GM12878 (cell line): ENCODE measurements at regions not wholly inside any gene's neighbourhood (a gene's known extent, or its start where the extent isn't known, plus 50 kb on each side); places are given as distances from the start of the nearest gene placed in this dataset.

Source experiments
- ATAC-seq: fragments of 200-7000 bp; cut with Tn5 transposase; 3 replicates; pipeline ENCODE4 v1.9.1; 2020; ENCODE audit warnings: mild to moderate bottlenecking, moderate library complexity
- BruUV-seq: library from RNA; stranded (reverse); fragments of 400-500 nt; replicated peaks from 2 replicates; lab custom pipeline; 2021; lab: Mats Ljungman, UMichigan
- CTCF ChIA-PET: fragments of 300-600 bp; sonication (Branson Sonifier 250); formaldehyde crosslinking; extraction: SDS; loops from one replicate; lab custom pipeline; 2021; ENCODE audit warnings: inconsistent platforms; lab: Yijun Ruan, JAX
- POLR2A ChIA-PET: fragments of 350-600 bp; formaldehyde crosslinking; extraction: SDS; loops from one replicate; lab custom pipeline; 2021; ENCODE audit warnings: inconsistent platforms; lab: Charles Lee
- RAD21 ChIA-PET: fragments of 300-600 bp; sonication (Branson Sonifier 250); formaldehyde crosslinking; loops from one replicate; lab custom pipeline; 2023; ENCODE audit warnings: antibody characterized with exemption; ENCODE audit not compliant: unreplicated experiment; lab: Charles Lee
- SMC1A ChIA-PET: fragments of 300-600 bp; sonication (Branson Sonifier 250); formaldehyde crosslinking; loops from one replicate; lab custom pipeline; 2023; ENCODE audit not compliant: unreplicated experiment, uncharacterized antibody; lab: Charles Lee
- DNase-seq: peaks from one replicate; pipeline ENCODE4 v3.0.0-alpha.2; 2011; ENCODE audit warnings: low read depth, low spot score
- FAIRE-seq: peaks from 3 replicates; lab custom pipeline; 2011; peaks lifted over from hg19 to GRCh38; lab: Jason Lieb, UNC
- H2AFZ ChIP-seq: 2 replicates; pipeline ENCODE4 v1.6.0; 2011; ENCODE audit warnings: low read depth, low read length, control low read depth; ENCODE audit not compliant: control insufficient read depth
- H3K27ac ChIP-seq: 2 replicates; pipeline ENCODE4 v1.5.1; 2011; ENCODE audit warnings: control low read depth; ENCODE audit not compliant: control insufficient read depth, insufficient read depth
- H3K27me3 ChIP-seq, 2 experiments: replicated peaks in 1 of 2; 2 replicates each; pipeline versions ENCODE4 v1.6.0 to v1.6.1; 2011; ENCODE audit warnings: low read length in 1 of 2; ENCODE audit not compliant: control insufficient read depth in 2 of 2, insufficient read depth in 2 of 2
- H3K36me3 ChIP-seq, 2 experiments: 2 replicates each; pipeline ENCODE4 v1.5.1; 2011; ENCODE audit warnings: low read length in 1 of 2; ENCODE audit not compliant: control insufficient read depth in 2 of 2, insufficient read depth in 2 of 2
- H3K4me1 ChIP-seq: 2 replicates; pipeline ENCODE4 v1.6.1; 2011; ENCODE audit warnings: mild to moderate bottlenecking, low read length, moderate library complexity, mixed read lengths; ENCODE audit not compliant: control insufficient read depth, insufficient read depth
- H3K4me2 ChIP-seq: 2 replicates; pipeline ENCODE4 v1.6.0; 2011; ENCODE audit warnings: control low read depth; ENCODE audit not compliant: control insufficient read depth, insufficient read depth
- H3K4me3 ChIP-seq: fragments of 200-600 bp; sonication (generic); 2 replicates; pipeline ENCODE4 v1.5.1; 2016
- H3K79me2 ChIP-seq: 2 replicates; pipeline ENCODE4 v1.6.0; 2011; ENCODE audit warnings: low read length; ENCODE audit not compliant: control insufficient read depth, insufficient read depth
- H3K9ac ChIP-seq: 2 replicates; pipeline ENCODE4 v1.8.0; 2011; ENCODE audit warnings: low read length, control low read depth, mixed read lengths; ENCODE audit not compliant: control insufficient read depth, insufficient read depth
- H3K9me3 ChIP-seq: replicated peaks from 3 replicates; pipeline ENCODE4 v1.5.1; 2011; ENCODE audit warnings: mild to moderate bottlenecking, low read length; ENCODE audit not compliant: control insufficient read depth, insufficient read depth
- H4K20me1 ChIP-seq: 2 replicates; pipeline ENCODE4 v1.6.0; 2011; ENCODE audit not compliant: control insufficient read depth, insufficient read depth
- BMI1 ChIP-seq: fragments of 450-650 bp; IDR thresholded peaks from 2 replicates; pipeline ENCODE4 v1.6.1; 2016; ENCODE audit warnings: mild to moderate bottlenecking, moderate library complexity, borderline replicate concordance
- CHD4 ChIP-seq: fragments of 200-600 bp; sonication (generic); IDR thresholded peaks from 2 replicates; pipeline ENCODE4 v1.6.1; 2016; ENCODE audit warnings: mild to moderate bottlenecking
- CREB1 ChIP-seq: IDR thresholded peaks from 2 replicates; pipeline ENCODE4 v1.6.1; 2012; ENCODE audit warnings: low read depth, mild to moderate bottlenecking, inconsistent platforms
- DPF2 ChIP-seq: fragments of 450-650 bp; IDR thresholded peaks from 2 replicates; pipeline ENCODE4 v1.6.1; 2017; ENCODE audit warnings: mild to moderate bottlenecking
- GABPA ChIP-seq: IDR thresholded peaks from 2 replicates; pipeline ENCODE4 v1.6.1; 2014; ENCODE audit warnings: antibody characterized with exemption, low read depth, mild to moderate bottlenecking, inconsistent platforms
- IRF3 ChIP-seq: fragments of 450-650 bp; IDR thresholded peaks from 2 replicates; pipeline ENCODE4 v1.6.1; 2014; ENCODE audit warnings: mild to moderate bottlenecking
- JUNB ChIP-seq: IDR thresholded peaks from 2 replicates; pipeline ENCODE4 v1.6.1; 2016; ENCODE audit warnings: antibody characterized with exemption, mild to moderate bottlenecking
- JUND ChIP-seq: IDR thresholded peaks from 2 replicates; pipeline ENCODE4 v1.6.1; 2012; ENCODE audit warnings: low read depth, mild to moderate bottlenecking, low read length, improper control_type of control experiment, moderate library complexity
- KAT2A ChIP-seq: conservative IDR thresholded peaks from 2 replicates; pipeline ENCODE4 v1.6.1; 2011; ENCODE audit warnings: low read depth, low read length; ENCODE audit not compliant: control insufficient read depth
- NR2F1 ChIP-seq: fragments of 450-650 bp; conservative IDR thresholded peaks from 2 replicates; pipeline ENCODE4 v1.6.1; 2017; ENCODE audit warnings: mild to moderate bottlenecking
- NRF1 ChIP-seq: conservative IDR thresholded peaks from 2 replicates; pipeline ENCODE4 v1.6.1; 2011; ENCODE audit warnings: mild to moderate bottlenecking, low read depth, low read length, improper control_type of control experiment
- PAX5 ChIP-seq: IDR thresholded peaks from 2 replicates; pipeline ENCODE4 v1.6.1; 2011; ENCODE audit warnings: low read depth, low read length, borderline replicate concordance
- RCOR1 ChIP-seq: conservative IDR thresholded peaks from 2 replicates; pipeline ENCODE4 v1.6.1; 2012; ENCODE audit warnings: low read depth, low read length, improper control_type of control experiment
- SP1 ChIP-seq: IDR thresholded peaks from one replicate; pipeline ENCODE4 v1.6.1; 2011; ENCODE audit warnings: low read depth, low read length
- TBL1XR1 ChIP-seq: IDR thresholded peaks from 2 replicates; pipeline ENCODE4 v1.6.1; 2012; ENCODE audit warnings: low read depth, low read length, improper control_type of control experiment
- ZSCAN29 ChIP-seq: fragments of 450-650 bp; IDR thresholded peaks from 2 replicates; pipeline ENCODE4 v1.6.1; 2017; ENCODE audit warnings: mild to moderate bottlenecking, moderate library complexity
- WGBS: methylation state at CpG from one replicate; pipeline ENCODE4 v1.1.6; 2016; ENCODE audit warnings: low lambda C conversion rate; ENCODE audit not compliant: insufficient replicate concordance, insufficient coverage; ENCODE audit errors: missing lambda C conversion rate; 5-methylcytosine and 5-hydroxymethylcytosine counted together
- in situ Hi-C: fragments of 300-500 bp; cut with MboI; formaldehyde crosslinking; loops from 9 replicates; pipeline ENCODE4 v1.14.3; 2018; ENCODE audit warnings: mixed read lengths
- intact Hi-C: fragments of 100-400 bp; cut with micrococcal nuclease; formaldehyde crosslinking; loops from one replicate; pipeline ENCODE4 v1.14.2; 2022; ENCODE audit not compliant: unreplicated experiment
- TF ChIP-seq, protein P1 (sequence below): IDR thresholded peaks from 2 replicates; pipeline ENCODE4 v1.6.1; 2012; ENCODE audit warnings: mild to moderate bottlenecking, low read depth, low read length

GRCh38 chr6:24056567-24056966 lies 69.4 kb upstream of the NRSN1 start:
- TF ChIP-seq CHD4 (no peak), IRF3 (no peak), JUNB (no peak), DPF2 (no peak), CREB1 (no peak), TBL1XR1 (no peak), JUND (no peak), RCOR1 (no peak), GABPA (no peak), NRF1 (no peak), SP1 (no peak), BMI1 (no peak), NR2F1 (no peak), KAT2A (no peak), ZSCAN29 (no peak), PAX5 (no peak)
- TF ChIP-seq, protein P1, sequence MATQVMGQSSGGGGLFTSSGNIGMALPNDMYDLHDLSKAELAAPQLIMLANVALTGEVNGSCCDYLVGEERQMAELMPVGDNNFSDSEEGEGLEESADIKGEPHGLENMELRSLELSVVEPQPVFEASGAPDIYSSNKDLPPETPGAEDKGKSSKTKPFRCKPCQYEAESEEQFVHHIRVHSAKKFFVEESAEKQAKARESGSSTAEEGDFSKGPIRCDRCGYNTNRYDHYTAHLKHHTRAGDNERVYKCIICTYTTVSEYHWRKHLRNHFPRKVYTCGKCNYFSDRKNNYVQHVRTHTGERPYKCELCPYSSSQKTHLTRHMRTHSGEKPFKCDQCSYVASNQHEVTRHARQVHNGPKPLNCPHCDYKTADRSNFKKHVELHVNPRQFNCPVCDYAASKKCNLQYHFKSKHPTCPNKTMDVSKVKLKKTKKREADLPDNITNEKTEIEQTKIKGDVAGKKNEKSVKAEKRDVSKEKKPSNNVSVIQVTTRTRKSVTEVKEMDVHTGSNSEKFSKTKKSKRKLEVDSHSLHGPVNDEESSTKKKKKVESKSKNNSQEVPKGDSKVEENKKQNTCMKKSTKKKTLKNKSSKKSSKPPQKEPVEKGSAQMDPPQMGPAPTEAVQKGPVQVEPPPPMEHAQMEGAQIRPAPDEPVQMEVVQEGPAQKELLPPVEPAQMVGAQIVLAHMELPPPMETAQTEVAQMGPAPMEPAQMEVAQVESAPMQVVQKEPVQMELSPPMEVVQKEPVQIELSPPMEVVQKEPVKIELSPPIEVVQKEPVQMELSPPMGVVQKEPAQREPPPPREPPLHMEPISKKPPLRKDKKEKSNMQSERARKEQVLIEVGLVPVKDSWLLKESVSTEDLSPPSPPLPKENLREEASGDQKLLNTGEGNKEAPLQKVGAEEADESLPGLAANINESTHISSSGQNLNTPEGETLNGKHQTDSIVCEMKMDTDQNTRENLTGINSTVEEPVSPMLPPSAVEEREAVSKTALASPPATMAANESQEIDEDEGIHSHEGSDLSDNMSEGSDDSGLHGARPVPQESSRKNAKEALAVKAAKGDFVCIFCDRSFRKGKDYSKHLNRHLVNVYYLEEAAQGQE, result no peak
- no peak for FAIRE-seq

More at GRCh38 chr6:24056567-24056966, 69.4 kb upstream of the NRSN1 start:
- ChIA-PET SMC1A (no interaction called here), CTCF (interaction anchor here (1.4 to 1.8 kb wide), 2 partner anchors 8 to 149 kb away, joined by 3 to 5 read pairs; no protein-coding TSS in a partner anchor), POLR2A (no interaction called here), RAD21 (no interaction called here)
- H3K27me3 ChIP-seq, result no peaks in the 10 kb centered on the region
- BruUV-seq, result no TSS peak
- no peak overlapping the region for H3K4me2 ChIP-seq
- in situ Hi-C loops (loop anchor here (25.0 kb wide), 1 partner anchor 656 kb away; the partner anchor contains the start of gene C6orf62), intact Hi-C loops (no loop called here)
- DNase-seq (no peak), ATAC-seq (no peak)
- H4K20me1 ChIP-seq, result no peaks in the 10 kb centered on the region
- no peaks in the 10 kb centered on the region for H3K9me3 ChIP-seq
- no peaks in the 10 kb centered on the region for H3K79me2 ChIP-seq
- no peak overlapping the region for H2AFZ ChIP-seq
- peaks cover 5% of the 10 kb centered on the region; the same call in 1 of the 2 replicates for H3K4me1 ChIP-seq
- WGBS, result 70% methylated on average over 4 of the region's 4 CpGs
- H3K36me3 ChIP-seq, result no peaks in the 10 kb centered on the region
- H3K4me3 ChIP-seq, result no peak overlapping the region
- H3K9ac ChIP-seq, result no peak overlapping the region
- no peak overlapping the region for H3K27ac ChIP-seq
